Esophagus muscularis mucosa (tissue), 4 donors: ENCODE measurements at regions not wholly inside any gene's neighbourhood (a gene's known extent, or its start where the extent isn't known, plus 50 kb on each side); places are given as distances from the start of the nearest gene placed in this dataset.

ENCODE experiments used
- DNase-seq: peaks from one replicate; pipeline ENCODE4 v3.0.0-alpha.2; 2017; ENCODE audit errors: extremely low spot score
- H3K27ac ChIP-seq, 4 donors: fragments of 200-600 bp; sonication (generic); replicated peaks in 1 of 4; 1 replicate in 3 of 4; 2 replicates in 1 of 4; pipeline ENCODE4 v1.5.1; 2016 to 2019; ENCODE audit warnings: mild to moderate bottlenecking in 1 of 4
- H3K27me3 ChIP-seq, 4 donors: fragments of 200-600 bp; sonication (generic); one replicate each; pipeline versions ENCODE4 v1.5.1 to v1.6.0; 2016 to 2019
- H3K36me3 ChIP-seq, 4 donors: fragments of 200-600 bp; sonication (generic); one replicate each; pipeline ENCODE4 v1.5.1; 2016 to 2019
- H3K4me1 ChIP-seq, 4 donors: fragments of 200-600 bp; sonication (generic); one replicate each; pipeline ENCODE4 v1.5.1; 2016 to 2019
- H3K4me3 ChIP-seq, 4 donors: fragments of 200-600 bp; sonication (generic); 1 replicate in 2 of 4; 2 replicates in 2 of 4; pipeline ENCODE4 v1.5.1; 2016 to 2019; ENCODE audit warnings: mild to moderate bottlenecking in 4 of 4, moderate library complexity in 1 of 4
- H3K9me3 ChIP-seq, 4 donors: fragments of 200-600 bp; sonication (generic); 1 replicate in 3 of 4; 2 replicates in 1 of 4; pipeline ENCODE4 v1.5.1; 2016 to 2019
- EP300 ChIP-seq: sonication (generic); formaldehyde crosslinking; IDR thresholded peaks from one replicate; pipeline ENCODE4 v1.6.1; 2017; ENCODE audit warnings: antibody characterized with exemption
- POLR2A ChIP-seq: fragments of 450-650 bp; IDR thresholded peaks from one replicate; pipeline ENCODE4 v1.6.1; 2017; ENCODE audit warnings: antibody characterized with exemption, moderate library complexity, mild to moderate bottlenecking, low read depth
- POLR2AphosphoS5 ChIP-seq, 2 donors: sonication (generic); formaldehyde crosslinking; IDR thresholded peaks; one replicate each; pipeline ENCODE4 v1.6.1; 2017; ENCODE audit warnings: antibody characterized with exemption in 2 of 2
- WGBS: methylation state at CpG from one replicate; pipeline ENCODE4 v1.1.5; 2018; 5-methylcytosine and 5-hydroxymethylcytosine counted together
- intact Hi-C: fragments of 100-400 bp; cut with DNase I; formaldehyde crosslinking; loops from one replicate; pipeline ENCODE4 v1.15.1; 2023
- TF ChIP-seq, protein P1 (sequence below), 3 experiments: fragments of 200-600 bp in 2 of 3; fragments of 450-650 bp in 1 of 3; sonication (generic) in 2 of 3; IDR thresholded peaks; one replicate each; pipeline ENCODE4 v1.5.1; 2017 to 2019; ENCODE audit warnings: antibody characterized with exemption in 3 of 3, mild to moderate bottlenecking in 2 of 3, moderate library complexity in 1 of 3

- Histone ChIP-seq H3K9me3 (no peaks in the 10 kb centered on the region), H3K4me1 (no peaks in the 10 kb centered on the region), H3K27ac (no peak overlapping the region), H3K4me3 (no peak overlapping the region), H3K27me3 (no peaks in the 10 kb centered on the region), H3K36me3 (no peaks in the 10 kb centered on the region)
- WGBS: 63% methylated on average over 6 of the region's 6 CpGs
- intact Hi-C loops: no loop called here
- DNase-seq: no peak
- TF ChIP-seq EP300: no peak
- TF ChIP-seq, protein P1, sequence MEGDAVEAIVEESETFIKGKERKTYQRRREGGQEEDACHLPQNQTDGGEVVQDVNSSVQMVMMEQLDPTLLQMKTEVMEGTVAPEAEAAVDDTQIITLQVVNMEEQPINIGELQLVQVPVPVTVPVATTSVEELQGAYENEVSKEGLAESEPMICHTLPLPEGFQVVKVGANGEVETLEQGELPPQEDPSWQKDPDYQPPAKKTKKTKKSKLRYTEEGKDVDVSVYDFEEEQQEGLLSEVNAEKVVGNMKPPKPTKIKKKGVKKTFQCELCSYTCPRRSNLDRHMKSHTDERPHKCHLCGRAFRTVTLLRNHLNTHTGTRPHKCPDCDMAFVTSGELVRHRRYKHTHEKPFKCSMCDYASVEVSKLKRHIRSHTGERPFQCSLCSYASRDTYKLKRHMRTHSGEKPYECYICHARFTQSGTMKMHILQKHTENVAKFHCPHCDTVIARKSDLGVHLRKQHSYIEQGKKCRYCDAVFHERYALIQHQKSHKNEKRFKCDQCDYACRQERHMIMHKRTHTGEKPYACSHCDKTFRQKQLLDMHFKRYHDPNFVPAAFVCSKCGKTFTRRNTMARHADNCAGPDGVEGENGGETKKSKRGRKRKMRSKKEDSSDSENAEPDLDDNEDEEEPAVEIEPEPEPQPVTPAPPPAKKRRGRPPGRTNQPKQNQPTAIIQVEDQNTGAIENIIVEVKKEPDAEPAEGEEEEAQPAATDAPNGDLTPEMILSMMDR (IDR thresholded peaks at IDR 0.05): no peak
- TF ChIP-seq POLR2AphosphoS5 (IDR thresholded peaks at IDR 0.05): no peak
- TF ChIP-seq POLR2A: no peak
Observed at GRCh38 chr5:145307866-145308382, 527.2 kb downstream of the PRELID2 start.

DNA sequence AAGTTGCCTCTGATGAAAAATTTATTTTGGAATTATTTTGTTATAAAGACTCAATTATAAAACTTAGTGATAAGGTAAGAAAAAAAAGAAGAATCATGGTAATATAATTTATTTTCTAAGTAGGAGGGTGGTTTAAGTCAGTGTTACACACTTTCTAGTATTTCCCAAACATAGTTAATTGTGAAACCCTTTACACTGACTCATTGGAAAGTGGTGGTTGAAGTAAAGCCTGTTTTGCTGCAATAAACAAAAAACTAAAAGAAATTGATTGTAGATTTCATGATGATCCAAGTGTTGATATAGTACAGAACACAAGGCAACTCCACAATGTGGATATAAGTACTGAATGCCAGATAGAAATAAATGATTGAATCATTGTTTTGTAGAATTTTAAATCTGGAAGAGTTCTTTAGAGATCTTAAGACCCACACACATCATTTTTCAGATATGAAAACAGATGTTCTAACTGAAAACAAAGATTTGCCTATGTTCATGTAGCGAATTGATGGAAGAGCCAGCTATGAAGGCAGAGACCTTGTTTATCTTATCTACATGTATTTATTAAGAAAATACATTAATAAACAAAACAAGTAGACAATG lies 539.8 kb downstream of the PRELID2 start:
- intact Hi-C loops: no loop called here

DNA sequence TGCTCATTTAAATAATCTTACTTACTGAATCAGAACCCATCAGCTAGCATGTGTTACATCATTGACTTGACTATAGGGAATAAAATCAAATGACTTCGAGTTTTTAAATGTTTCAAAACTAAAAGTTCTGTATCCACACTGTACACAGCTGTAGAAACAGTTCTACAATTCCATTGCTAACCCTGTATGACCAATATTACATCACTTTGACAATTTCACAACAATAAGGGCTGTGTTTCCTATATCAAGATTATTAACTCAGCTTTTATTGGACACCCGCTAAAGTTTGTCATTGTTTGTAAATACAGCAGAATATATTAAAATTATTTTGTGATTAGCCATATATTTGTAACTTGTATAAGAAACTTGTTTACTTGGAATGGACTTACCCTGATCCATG lies 540.8 kb downstream of the PRELID2 start:
- H3K36me3 ChIP-seq: no peaks in the 10 kb centered on the region
- H3K4me3 ChIP-seq: no peak overlapping the region
- H3K4me1 ChIP-seq: no peaks in the 10 kb centered on the region
- no peak for DNase-seq
- WGBS: 88% methylated on average over 2 of the region's 2 CpGs
- no peak overlapping the region for H3K27ac ChIP-seq
- no peaks in the 10 kb centered on the region for H3K27me3 ChIP-seq
- intact Hi-C loops: no loop called here
- TF ChIP-seq, protein P1 (IDR thresholded peaks at IDR 0.05): no peak
- TF ChIP-seq EP300 (no peak), POLR2AphosphoS5 (IDR thresholded peaks at IDR 0.05) (no peak), POLR2A (no peak)
- H3K9me3 ChIP-seq: no peaks in the 10 kb centered on the region

More for the DNA sequence above, 539.8 kb downstream of the PRELID2 start:
- H3K27me3 ChIP-seq: no peaks in the 10 kb centered on the region
- no peaks in the 10 kb centered on the region for H3K4me1 ChIP-seq
- no peak overlapping the region for H3K4me3 ChIP-seq
- no peak overlapping the region for H3K27ac ChIP-seq
- H3K36me3 ChIP-seq: no peaks in the 10 kb centered on the region
- no peak for DNase-seq
- no peak for TF ChIP-seq POLR2AphosphoS5 (IDR thresholded peaks at IDR 0.05)
- TF ChIP-seq POLR2A: no peak
- no peak for TF ChIP-seq EP300
- TF ChIP-seq, protein P1 (IDR thresholded peaks at IDR 0.05): no peak
- no peaks in the 10 kb centered on the region for H3K9me3 ChIP-seq
- 71% methylated on average over 1 of the region's 1 CpG for WGBS

GRCh38 chr5:145293716-145294115 lies 541.4 kb downstream of the PRELID2 start:
- Histone ChIP-seq H3K27me3 (no peaks in the 10 kb centered on the region), H3K4me3 (no peak overlapping the region), H3K4me1 (no peaks in the 10 kb centered on the region), H3K9me3 (no peaks in the 10 kb centered on the region), H3K27ac (no peak overlapping the region), H3K36me3 (no peaks in the 10 kb centered on the region)
- TF ChIP-seq, protein P1 (IDR thresholded peaks at IDR 0.05): no peak
- TF ChIP-seq EP300 (no peak), POLR2AphosphoS5 (IDR thresholded peaks at IDR 0.05) (no peak), POLR2A (no peak)
- no peak for DNase-seq
- intact Hi-C loops: no loop called here
- 68% methylated on average over 1 of the region's 1 CpG for WGBS

- intact Hi-C loops: no loop called here
- 22% methylated on average over 3 of the region's 3 CpGs for WGBS
- Histone ChIP-seq H3K9me3 (no peaks in the 10 kb centered on the region), H3K4me3 (no peak overlapping the region), H3K27me3 (no peaks in the 10 kb centered on the region), H3K27ac (no peak overlapping the region), H3K36me3 (no peaks in the 10 kb centered on the region), H3K4me1 (no peaks in the 10 kb centered on the region)
- no peak for DNase-seq
- TF ChIP-seq, protein P1 (IDR thresholded peaks at IDR 0.05): no peak
- no peak for TF ChIP-seq EP300
- TF ChIP-seq POLR2A: no peak
- no peak for TF ChIP-seq POLR2AphosphoS5 (IDR thresholded peaks at IDR 0.05)
Observed at GRCh38 chr5:145292278-145292677, 542.9 kb downstream of the PRELID2 start.
